A549 (cell line): ENCODE measurements at regions not wholly inside any gene's neighbourhood (a gene's known extent, or its start where the extent isn't known, plus 50 kb on each side); places are given as distances from the start of the nearest gene placed in this dataset.

ENCODE experiments used
- ATAC-seq, 2 experiments: fragments of 200-7000 bp in 1 of 2; fragments of >200 bp in 1 of 2; cut with Nextera tagmentation in 1 of 2; cut with Tn5 transposase in 1 of 2; 3 replicates each; pipeline versions ENCODE4 v1.8.0 to v1.9.1; 2018 to 2020; ENCODE audit warnings: mild to moderate bottlenecking in 1 of 2, moderate library complexity in 1 of 2
- CTCF ChIA-PET: fragments of 300-600 bp; sonication (Branson Sonifier 250); formaldehyde crosslinking; extraction: SDS; loops from one replicate; lab custom pipeline; 2021; ENCODE audit warnings: antibody characterized with exemption, inconsistent platforms; lab: Yijun Ruan, JAX
- POLR2A ChIA-PET: fragments of 350-600 bp; formaldehyde crosslinking; extraction: SDS; loops from one replicate; lab custom pipeline; 2021; ENCODE audit warnings: antibody characterized with exemption, inconsistent platforms; lab: Yijun Ruan, JAX
- DNase-seq, 2 experiments: peaks; one replicate each; pipeline versions ENCODE4 v3.0.0 to v3.0.0-alpha.2; 2011 to 2016; ENCODE audit warnings: low read depth in 1 of 2, low spot score in 1 of 2
- FAIRE-seq: peaks from 2 replicates; lab custom pipeline; 2011; peaks lifted over from hg19 to GRCh38; lab: Jason Lieb, UNC
- H3K27ac ChIP-seq, 2 experiments: fragments of >200 bp; sonication (Bioruptor Twin); formaldehyde crosslinking; 3 replicates each; pipeline ENCODE4 v1.5.1; 2016 to 2017
- H3K4me1 ChIP-seq: fragments of >200 bp; sonication (Bioruptor Twin); formaldehyde crosslinking; 3 replicates; pipeline ENCODE4 v1.6.1; 2016
- H3K4me2 ChIP-seq: fragments of >200 bp; sonication (Bioruptor Twin); formaldehyde crosslinking; 3 replicates; pipeline ENCODE4 v1.6.1; 2016
- H3K4me3 ChIP-seq: fragments of >200 bp; sonication (Bioruptor Twin); formaldehyde crosslinking; 3 replicates; pipeline ENCODE4 v1.5.1; 2016
- H3K9me3 ChIP-seq: fragments of >200 bp; sonication (Bioruptor Twin); formaldehyde crosslinking; 3 replicates; pipeline ENCODE4 v1.6.1; 2016
- ATOH8 ChIP-seq: fragments of 250-450 bp; sonication (Bioruptor Pico); IDR thresholded peaks from 2 replicates; pipeline ENCODE4 v1.5.0; 2020; ENCODE audit warnings: low read depth, mild to moderate bottlenecking, moderate library complexity
- BCL3 ChIP-seq: fragments of >200 bp; sonication (Bioruptor Twin); formaldehyde crosslinking; IDR thresholded peaks from 3 replicates; pipeline ENCODE4 v1.6.1; 2016
- BHLHE40 ChIP-seq: IDR thresholded peaks from 2 replicates; pipeline ENCODE4 v1.6.1; 2012; ENCODE audit warnings: low read depth, low read length, inconsistent platforms
- CBX2 ChIP-seq: fragments of 200-600 bp; sonication (generic); IDR thresholded peaks from 2 replicates; pipeline ENCODE4 v1.6.1; 2016; ENCODE audit warnings: low read depth, mild to moderate bottlenecking, borderline replicate concordance
- CHD4 ChIP-seq: fragments of 200-600 bp; sonication (generic); IDR thresholded peaks from 2 replicates; pipeline ENCODE4 v1.6.1; 2016; ENCODE audit warnings: antibody characterized with exemption, mild to moderate bottlenecking, borderline replicate concordance
- EHF ChIP-seq: fragments of 250-450 bp; sonication (Bioruptor Pico); IDR thresholded peaks from 2 replicates; pipeline ENCODE4 v1.5.0; 2020; ENCODE audit warnings: mild to moderate bottlenecking
- EP300 ChIP-seq, 2 experiments: fragments of >200 bp; sonication (Bioruptor Twin); formaldehyde crosslinking; IDR thresholded peaks; 2 replicates in 1 of 2; 3 replicates in 1 of 2; pipeline ENCODE4 v1.6.1; 2016 to 2017
- ESRRA ChIP-seq: fragments of 150-350 bp; IDR thresholded peaks from 2 replicates; pipeline ENCODE4 v1.6.1; 2014; ENCODE audit warnings: mild to moderate bottlenecking, low read length, borderline replicate concordance
- FOSB ChIP-seq: fragments of 250-450 bp; sonication (Bioruptor Pico); IDR thresholded peaks from 2 replicates; pipeline ENCODE4 v1.5.0; 2020; ENCODE audit warnings: mild to moderate bottlenecking, moderate library complexity
- FOSL2 ChIP-seq, 2 experiments: fragments of 450-650 bp in 1 of 2; fragments of >200 bp in 1 of 2; sonication (Bioruptor Twin) in 1 of 2; formaldehyde crosslinking; IDR thresholded peaks; 2 replicates each; pipeline versions ENCODE4 v1.5.0 to v1.6.1; 2016 to 2020; ENCODE audit warnings: mild to moderate bottlenecking in 1 of 2, moderate library complexity in 1 of 2
- FOXS1 ChIP-seq: fragments of 250-450 bp; sonication (Bioruptor Pico); IDR thresholded peaks from 2 replicates; pipeline ENCODE4 v1.5.0; 2020; ENCODE audit warnings: mild to moderate bottlenecking, moderate library complexity
- HDAC2 ChIP-seq: fragments of 200-600 bp; sonication (generic); IDR thresholded peaks from 2 replicates; pipeline ENCODE4 v1.6.1; 2016
- HES2 ChIP-seq: fragments of >200 bp; sonication (Bioruptor Twin); formaldehyde crosslinking; IDR thresholded peaks from 2 replicates; pipeline ENCODE4 v1.6.1; 2016
- HEYL ChIP-seq: fragments of 250-450 bp; sonication (Bioruptor Pico); IDR thresholded peaks from 2 replicates; pipeline ENCODE4 v1.8.0; 2021; ENCODE audit warnings: mild to moderate bottlenecking, moderate library complexity
- HMGXB4 ChIP-seq: fragments of 250-450 bp; sonication (Bioruptor Pico); IDR thresholded peaks from 2 replicates; pipeline ENCODE4 v1.5.0; 2021; ENCODE audit warnings: mild to moderate bottlenecking, moderate library complexity, borderline replicate concordance
- HOXB13 ChIP-seq: fragments of 250-450 bp; sonication (Bioruptor Pico); IDR thresholded peaks from 2 replicates; pipeline ENCODE4 v1.5.0; 2020; ENCODE audit warnings: low read depth, mild to moderate bottlenecking, moderate library complexity
- HOXB5 ChIP-seq: fragments of 250-450 bp; sonication (Bioruptor Pico); IDR thresholded peaks from 2 replicates; pipeline ENCODE4 v1.5.0; 2020; ENCODE audit warnings: mild to moderate bottlenecking, moderate library complexity
- MAFK ChIP-seq: fragments of 450-650 bp; IDR thresholded peaks from 2 replicates; pipeline ENCODE4 v1.6.1; 2014; ENCODE audit not compliant: partially characterized antibody
- MAX ChIP-seq: IDR thresholded peaks from 2 replicates; pipeline ENCODE4 v1.6.1; 2012
- MYC ChIP-seq: IDR thresholded peaks from 2 replicates; pipeline ENCODE4 v1.6.1; 2012; ENCODE audit warnings: mild to moderate bottlenecking, inconsistent platforms, low read length, improper control_type of control experiment, borderline replicate concordance
- NR3C1 ChIP-seq: fragments of >200 bp; sonication (Bioruptor Twin); formaldehyde crosslinking; IDR thresholded peaks from 3 replicates; pipeline ENCODE4 v1.6.1; 2017
- POLR2A ChIP-seq: IDR thresholded peaks from 2 replicates; pipeline ENCODE4 v1.6.1; 2012; ENCODE audit warnings: mild to moderate bottlenecking, low read length
- RAD21 ChIP-seq, 2 experiments: fragments of >200 bp in 1 of 2; sonication (Bioruptor Twin) in 1 of 2; formaldehyde crosslinking in 1 of 2; IDR thresholded peaks in 1 of 2; conservative IDR thresholded peaks in 1 of 2; 2 replicates in 1 of 2; 3 replicates in 1 of 2; pipeline ENCODE4 v1.6.1; 2012 to 2018; ENCODE audit warnings: inconsistent platforms in 1 of 2
- RCOR1 ChIP-seq: fragments of 150-350 bp; IDR thresholded peaks from 2 replicates; pipeline ENCODE4 v1.6.1; 2014; ENCODE audit warnings: antibody characterized with exemption, low read length, low read depth
- RNF2 ChIP-seq: fragments of 200-600 bp; sonication (generic); IDR thresholded peaks from 2 replicates; pipeline ENCODE4 v1.6.1; 2016; ENCODE audit warnings: low read depth, mild to moderate bottlenecking, antibody characterized with exemption, moderate library complexity, borderline replicate concordance
- TFCP2L1 ChIP-seq: fragments of 250-450 bp; sonication (Bioruptor Pico); IDR thresholded peaks from 2 replicates; pipeline ENCODE4 v1.5.0; 2021; ENCODE audit warnings: mild to moderate bottlenecking
- ZC3H11A ChIP-seq: fragments of 450-650 bp; IDR thresholded peaks from 2 replicates; pipeline ENCODE4 v1.6.1; 2014; ENCODE audit warnings: antibody characterized with exemption, mild to moderate bottlenecking
- WGBS: methylation state at CpG from one replicate; pipeline ENCODE4 v1.1.6; 2017; ENCODE audit errors: missing lambda C conversion rate; 5-methylcytosine and 5-hydroxymethylcytosine counted together

GRCh38 chrX:97691901-97692455 lies 808.3 kb downstream of the RPA4 start (continued):
- TF ChIP-seq BCL3, result no peak
- no peak for TF ChIP-seq HOXB13 (CRISPR knock-in tag)
- TF ChIP-seq HEYL (CRISPR knock-in tag), result no peak
- TF ChIP-seq FOSL2 (IDR thresholded peaks at IDR 0.05), result no peak
- TF ChIP-seq FOSL2 (CRISPR knock-in tag; IDR thresholded peaks at IDR 0.05), result no peak
- TF ChIP-seq HDAC2, result no peak
- no peak for TF ChIP-seq RCOR1

GRCh38 chrX:97692575-97692974 lies 808.9 kb downstream of the RPA4 start:
- no peak overlapping the region for H3K27ac ChIP-seq
- H3K4me1 ChIP-seq, result no peaks in the 10 kb centered on the region
- TF ChIP-seq EHF (CRISPR knock-in tag), result no peak
- no peak for TF ChIP-seq FOXS1 (CRISPR knock-in tag)
- TF ChIP-seq ESRRA, result no peak
- TF ChIP-seq, all 56 proteins: peak for 0
- no peak for FAIRE-seq
- ChIA-PET POLR2A (interaction anchor here (0.6 kb wide), 1 partner anchor 54 kb away, joined by 4 read pairs; no protein-coding TSS in a partner anchor), CTCF (no interaction called here)
- 45% methylated on average over 2 of the region's 2 CpGs for WGBS
- no peak for ATAC-seq
- Histone ChIP-seq H3K4me2 (no peak overlapping the region), H3K9me3 (no peaks in the 10 kb centered on the region), H3K4me3 (no peak overlapping the region)
- DNase-seq, result no peak

GRCh38 chrX:97700547-97700946 lies 816.8 kb downstream of the RPA4 start:
- Histone ChIP-seq H3K4me1 (no peaks in the 10 kb centered on the region), H3K4me3 (no peak overlapping the region), H3K9me3 (no peaks in the 10 kb centered on the region; the same call in 2 of the 3 replicates), H3K4me2 (no peak overlapping the region), H3K27ac (no peak overlapping the region)
- ChIA-PET CTCF (no interaction called here), POLR2A (no interaction called here)
- FAIRE-seq (no peak), DNase-seq (no peak), ATAC-seq (no peak)
- WGBS, result 35% methylated on average over 2 of the region's 2 CpGs
- no peak for TF ChIP-seq MYC
- no peak for TF ChIP-seq ZC3H11A
- TF ChIP-seq NR3C1, result no peak
- TF ChIP-seq FOSB (CRISPR knock-in tag), result no peak
- TF ChIP-seq HMGXB4 (CRISPR knock-in tag), result no peak
- TF ChIP-seq HOXB5 (CRISPR knock-in tag), result no peak
- no peak for TF ChIP-seq EP300 (IDR thresholded peaks at IDR 0.05)
- TF ChIP-seq POLR2A, result no peak
- no peak for TF ChIP-seq CHD4
- TF ChIP-seq MAX, result no peak
- no peak for TF ChIP-seq HES2
- TF ChIP-seq TFCP2L1 (CRISPR knock-in tag), result no peak
- TF ChIP-seq ESRRA, result no peak
- no peak for TF ChIP-seq RAD21 (conservative IDR thresholded peaks at IDR 0.05 in 1 of 2, IDR thresholded peaks at IDR 0.05 in 1 of 2)
- no peak for TF ChIP-seq ATOH8
- no peak for TF ChIP-seq MAFK
- TF ChIP-seq BHLHE40, result no peak
- no peak for TF ChIP-seq CBX2
- TF ChIP-seq RNF2, result no peak
- no peak for TF ChIP-seq HEYL (CRISPR knock-in tag)
